NCI-H146 (cell line): ENCODE measurements at regions not wholly inside any gene's neighbourhood (a gene's known extent, or its start where the extent isn't known, plus 50 kb on each side); places are given as distances from the start of the nearest gene placed in this dataset.
"Not testable (repeated sequence)": the region's sequence is repeated elsewhere in the genome, so short reads cannot be mapped to it uniquely, and the experiment has no call there.

Source experiments
- DNase-seq: peaks from one replicate; lab custom pipeline; 2025; lab: John Stamatoyannopoulos, UW

DNA sequence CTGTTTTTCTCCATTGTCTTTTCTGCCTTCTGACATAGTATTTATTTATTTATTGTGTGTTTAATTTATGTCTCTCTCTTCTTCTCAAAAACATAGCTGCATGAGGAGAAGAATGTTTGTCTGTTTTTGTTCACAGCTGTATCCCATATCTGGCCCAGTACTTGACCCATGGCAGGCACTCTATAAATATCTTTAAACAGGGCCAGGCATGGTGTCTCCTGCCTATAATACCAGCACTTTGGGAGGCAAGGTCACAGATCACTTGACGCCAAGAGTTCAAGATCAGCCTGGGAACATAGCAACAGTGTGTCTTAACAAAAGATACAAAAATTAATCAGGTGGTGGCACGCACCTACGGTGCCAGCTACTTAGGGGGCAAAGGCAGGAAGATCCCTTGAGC lies 361.3 kb upstream of the KLHL29 start:
- no peak for DNase-seq

DNA sequence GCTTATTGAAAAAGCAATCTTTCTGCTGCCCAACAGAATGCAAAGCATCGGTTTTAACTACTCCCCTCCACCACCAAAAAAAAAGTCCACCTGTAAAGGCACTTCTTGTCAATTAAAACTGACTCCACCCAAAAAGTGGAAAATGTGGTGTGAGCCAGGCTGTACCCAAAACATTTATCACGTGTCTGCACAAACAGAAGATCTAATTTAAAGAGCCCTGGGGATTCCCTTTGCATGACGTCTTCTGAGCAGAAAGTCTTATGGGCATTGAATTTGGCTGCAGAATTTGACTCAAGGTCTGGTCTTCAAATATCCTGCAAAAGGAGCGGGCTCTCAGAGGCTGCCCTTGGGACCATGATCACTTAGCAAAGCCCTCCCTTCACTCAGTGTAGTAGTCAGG lies 358.3 kb upstream of the KLHL29 start:
- DNase-seq: no peak

DNA sequence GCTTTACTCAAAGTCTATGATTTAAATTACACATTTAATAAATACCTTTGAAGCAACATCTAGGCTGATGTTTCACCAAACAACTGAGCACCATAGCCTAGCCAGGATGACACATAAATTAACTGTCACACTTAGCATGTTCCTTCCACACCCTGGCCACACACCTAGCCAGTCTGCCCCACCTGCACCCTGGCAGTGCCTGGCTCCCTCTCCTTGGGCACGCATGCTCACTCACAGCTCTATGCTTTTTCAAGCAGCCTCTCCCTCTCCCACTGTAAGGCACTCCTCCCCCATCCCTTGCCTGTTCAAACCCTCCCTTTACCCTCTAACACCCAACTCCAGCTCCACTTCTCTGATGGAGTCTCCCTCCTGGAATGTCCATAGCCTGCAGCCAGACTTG lies 357.6 kb upstream of the KLHL29 start:
- DNase-seq: no peak

DNA sequence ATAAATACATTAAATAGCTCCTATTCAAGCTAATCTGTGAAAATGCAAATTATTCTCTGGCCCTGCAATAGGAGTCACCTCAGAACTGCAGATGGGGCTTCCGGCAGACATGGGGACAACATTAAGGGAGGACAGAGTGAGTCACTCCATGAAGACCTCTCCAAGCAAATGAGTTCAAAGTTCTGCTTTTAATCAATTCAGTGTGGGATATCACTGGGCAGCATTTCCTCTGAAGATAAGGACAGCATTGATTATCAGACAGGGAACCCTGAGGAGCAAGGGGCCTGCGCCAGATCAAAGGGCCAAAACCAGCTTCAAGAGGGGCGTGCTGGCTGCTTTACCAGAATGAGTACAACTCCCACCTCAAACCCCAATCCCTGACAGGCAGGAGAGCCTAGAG lies 356.9 kb upstream of the KLHL29 start:
- DNase-seq: no peak

DNA sequence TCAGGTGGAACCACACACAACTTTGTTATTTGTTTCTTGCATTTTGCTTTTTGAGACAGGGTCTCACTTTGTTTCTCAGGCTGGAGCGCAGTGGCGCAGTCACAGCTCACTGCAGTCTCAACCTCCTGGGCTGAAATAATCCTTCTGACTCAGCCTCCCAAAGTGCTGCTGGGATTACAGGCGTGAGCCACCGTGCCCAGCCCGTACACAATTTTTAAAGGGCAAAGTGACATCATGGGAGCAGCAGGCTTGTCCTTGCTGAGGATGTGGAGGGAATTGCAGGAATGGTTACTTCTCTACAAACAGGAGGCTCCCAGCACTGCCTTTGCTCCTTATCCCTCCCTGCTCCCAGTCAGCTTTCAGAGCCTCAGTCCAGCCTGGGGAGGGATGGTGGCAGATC lies 355.9 kb upstream of the KLHL29 start:
- DNase-seq: peak; percentile 55

DNA sequence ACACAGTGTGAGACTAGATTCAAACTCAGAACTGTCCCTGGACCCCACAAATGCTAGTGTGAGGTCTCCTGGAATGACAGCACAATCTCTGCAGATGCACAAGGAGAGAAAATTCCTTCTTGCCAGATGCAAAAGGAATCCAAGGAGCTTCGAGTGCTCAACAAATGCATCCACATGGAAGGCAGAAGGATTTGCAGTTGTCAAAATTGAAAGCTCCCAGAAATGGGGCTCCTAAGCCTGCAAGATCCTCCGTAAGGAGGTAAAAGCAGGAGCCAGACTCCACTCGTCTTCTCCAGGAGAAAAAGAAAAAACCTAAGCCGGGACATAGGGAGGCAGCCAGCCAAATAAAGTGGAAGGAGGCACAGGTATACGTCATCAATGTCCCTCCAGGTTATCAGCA lies 355.0 kb upstream of the KLHL29 start:
- no peak for DNase-seq

DNA sequence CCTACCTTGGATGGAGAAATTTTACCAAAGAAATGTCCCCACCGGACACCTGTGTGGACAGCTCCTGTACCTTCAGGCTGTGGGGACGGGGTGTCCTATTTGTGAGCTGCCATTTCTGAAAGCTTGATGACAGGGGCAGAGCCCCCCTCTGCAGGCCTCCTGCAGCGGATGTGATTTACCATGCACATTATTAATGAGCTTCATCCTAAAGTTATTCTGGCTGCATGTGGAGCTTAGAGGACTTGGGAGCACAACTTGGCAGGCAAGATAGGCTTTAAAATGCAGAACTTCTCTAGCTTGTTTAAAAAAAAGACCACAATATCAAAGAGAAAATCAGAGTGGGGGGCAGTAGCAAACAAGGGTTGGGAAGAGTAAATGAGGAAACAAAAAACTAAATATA lies 350.0 kb upstream of the KLHL29 start:
- DNase-seq: no peak

DNA sequence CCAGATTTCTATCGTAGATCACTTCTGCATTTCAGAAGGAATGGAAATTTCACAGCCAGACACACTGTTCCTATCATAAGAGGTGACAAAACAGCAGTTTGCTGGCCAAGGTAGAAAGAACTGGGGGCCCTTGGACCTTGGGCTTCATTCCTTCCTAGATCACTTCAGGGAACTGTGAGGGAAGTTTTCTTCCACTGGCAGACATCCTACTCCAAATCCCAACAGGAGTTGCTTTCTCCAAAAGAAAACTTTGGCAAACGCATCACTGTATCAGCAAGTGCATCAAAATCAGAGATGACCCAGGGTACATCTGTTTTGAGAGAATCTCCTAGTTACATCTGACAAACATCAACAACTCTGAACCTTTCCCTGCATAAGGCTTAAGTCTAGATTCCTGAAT lies 348.4 kb upstream of the KLHL29 start:
- DNase-seq: no peak

DNA sequence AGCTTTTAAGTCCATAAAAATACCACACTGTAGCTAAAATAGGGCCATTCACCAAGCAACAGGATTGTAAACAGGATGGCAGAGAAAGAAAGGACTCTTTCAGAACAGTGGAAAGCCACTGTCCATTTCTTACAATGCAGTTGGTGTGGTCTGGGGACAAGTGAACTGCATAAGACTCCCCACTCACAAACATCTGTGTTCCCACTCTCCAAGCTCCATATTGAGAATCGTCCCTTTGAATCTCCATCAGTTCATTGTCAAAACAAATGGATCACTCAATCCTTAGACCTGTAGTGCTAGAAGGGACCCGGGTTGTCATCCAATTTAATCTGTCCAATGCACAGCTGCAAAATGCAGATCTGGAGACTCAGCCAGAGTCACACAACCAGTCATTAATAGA lies 347.4 kb upstream of the KLHL29 start:
- DNase-seq: no peak

DNA sequence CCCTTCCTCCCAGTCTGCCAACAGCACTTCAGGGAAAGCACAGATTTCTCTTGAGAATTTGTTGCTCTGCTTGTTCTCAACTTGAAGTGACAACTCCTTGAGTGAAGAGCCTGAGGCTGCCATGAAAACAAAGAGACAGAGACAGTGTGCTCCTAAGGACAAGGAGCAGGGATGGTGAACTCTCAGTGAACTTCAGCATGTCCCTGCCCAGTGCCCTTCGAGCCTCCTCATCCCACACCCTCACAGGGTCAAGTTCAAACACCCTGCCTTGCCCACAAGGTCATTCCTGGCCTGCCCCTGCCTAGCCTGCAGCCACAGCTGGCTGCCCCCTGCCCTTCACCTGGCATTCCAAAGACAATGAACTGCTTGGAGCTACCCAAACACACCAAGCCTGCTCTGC lies 343.5 kb upstream of the KLHL29 start:
- DNase-seq: no peak

DNA sequence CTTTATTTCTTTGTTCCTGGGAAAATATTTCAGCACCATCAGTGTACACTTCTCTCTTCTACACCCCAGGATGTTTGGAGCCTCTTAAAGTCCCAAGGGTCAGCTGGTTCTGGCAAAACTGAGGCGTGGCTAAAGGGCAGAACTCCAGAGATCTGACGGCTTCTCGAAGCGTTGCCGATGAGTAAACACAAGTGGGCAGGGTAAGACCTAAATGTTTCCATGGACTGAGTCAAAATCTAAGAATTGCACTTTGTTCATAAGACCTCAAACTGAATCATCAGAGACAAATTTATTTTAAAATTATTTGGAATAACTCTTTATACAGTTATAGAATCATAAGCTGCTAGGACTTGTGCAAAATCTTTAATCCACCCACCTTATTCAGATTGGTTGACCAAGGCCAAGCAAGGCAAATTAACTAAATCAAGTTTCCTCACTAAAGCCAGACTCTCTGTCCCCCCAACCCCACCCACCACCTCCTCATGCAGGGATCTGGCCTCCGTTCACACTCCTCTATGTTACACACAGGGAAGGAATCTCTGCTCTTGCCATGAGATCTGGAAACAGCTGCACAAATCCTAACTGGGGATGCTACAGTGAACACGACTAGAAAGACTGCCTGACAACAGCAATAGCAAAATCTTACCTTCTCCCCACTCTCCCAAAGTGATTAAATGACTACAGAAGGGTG lies 342.6 kb upstream of the KLHL29 start:
- no peak for DNase-seq

DNA sequence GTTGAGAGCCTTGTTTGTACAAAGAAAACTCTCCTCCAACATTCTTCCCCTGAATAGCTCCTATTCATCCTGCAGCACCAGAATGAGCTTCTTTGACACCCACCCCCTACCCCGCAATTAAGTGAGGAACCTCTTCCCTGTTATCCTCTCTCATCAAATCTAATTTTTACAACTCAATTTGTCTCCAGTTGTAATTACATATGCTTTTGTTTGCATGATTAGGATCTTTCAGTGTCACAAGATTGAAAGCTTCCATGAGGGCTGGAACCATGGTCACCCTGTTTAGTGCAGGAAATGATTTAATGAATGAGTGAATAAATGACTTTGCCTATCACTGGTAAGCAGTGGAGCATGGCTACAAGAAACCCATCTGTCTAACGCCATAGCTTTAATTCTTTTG lies 334.6 kb upstream of the KLHL29 start:
- DNase-seq: no peak

DNA sequence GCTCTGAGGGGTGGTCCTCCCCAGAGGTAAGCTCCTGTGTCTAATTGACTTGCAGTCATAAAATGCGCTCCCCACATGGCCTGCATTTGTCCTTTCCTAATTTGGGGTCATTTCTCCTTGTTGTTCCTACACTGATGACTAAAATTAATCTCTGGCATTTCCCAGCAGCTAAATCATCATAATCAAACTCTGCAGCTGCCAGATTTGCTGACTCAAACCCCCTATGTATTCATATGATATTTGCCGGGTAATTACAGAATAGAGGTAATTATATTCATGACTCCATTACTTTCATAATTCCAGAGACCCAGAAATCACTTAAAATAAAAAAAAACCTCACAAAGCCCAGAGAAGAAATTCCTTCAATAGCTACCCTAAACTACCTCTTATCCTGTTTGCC lies 331.4 kb upstream of the KLHL29 start:
- DNase-seq: no peak

DNA sequence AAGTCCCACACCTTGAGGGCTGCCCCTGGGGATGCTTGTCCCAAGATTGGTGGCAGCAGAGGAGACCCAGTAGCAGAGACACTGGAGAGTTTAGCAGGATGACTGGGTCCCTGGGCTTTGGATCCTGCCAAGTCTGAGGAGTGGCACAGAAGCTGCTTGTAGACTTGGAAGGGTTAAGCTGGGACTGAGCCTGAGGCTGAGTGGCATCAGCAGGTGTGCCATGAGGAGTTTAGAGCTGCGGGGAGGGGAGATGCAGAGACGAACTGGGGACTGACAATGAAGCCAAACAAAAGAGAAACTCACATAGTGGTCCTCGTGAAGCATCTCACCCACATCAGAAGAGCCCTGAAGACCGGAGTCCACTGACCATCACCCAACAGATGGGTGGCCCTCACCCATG lies 329.7 kb upstream of the KLHL29 start:
- DNase-seq: no peak

DNA sequence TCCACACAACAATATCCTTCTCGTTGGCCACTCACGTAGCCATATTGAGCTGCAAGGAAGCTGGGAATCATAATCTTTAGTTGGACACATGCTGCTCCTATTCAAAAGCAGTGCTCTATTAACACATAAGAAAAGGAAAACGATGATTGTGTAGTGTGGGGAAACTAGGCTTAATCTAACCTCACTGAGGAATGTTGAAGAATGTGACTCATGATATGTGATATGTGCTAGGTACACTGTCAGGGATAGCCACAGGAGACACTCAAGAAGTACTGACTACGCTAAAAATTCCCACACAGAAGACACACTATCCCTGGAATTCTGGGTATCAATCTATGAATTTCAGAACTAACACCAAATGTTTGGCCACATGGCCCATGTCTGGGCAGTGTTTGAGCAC lies 328.1 kb upstream of the KLHL29 start:
- not testable (repeated sequence) for DNase-seq

DNA sequence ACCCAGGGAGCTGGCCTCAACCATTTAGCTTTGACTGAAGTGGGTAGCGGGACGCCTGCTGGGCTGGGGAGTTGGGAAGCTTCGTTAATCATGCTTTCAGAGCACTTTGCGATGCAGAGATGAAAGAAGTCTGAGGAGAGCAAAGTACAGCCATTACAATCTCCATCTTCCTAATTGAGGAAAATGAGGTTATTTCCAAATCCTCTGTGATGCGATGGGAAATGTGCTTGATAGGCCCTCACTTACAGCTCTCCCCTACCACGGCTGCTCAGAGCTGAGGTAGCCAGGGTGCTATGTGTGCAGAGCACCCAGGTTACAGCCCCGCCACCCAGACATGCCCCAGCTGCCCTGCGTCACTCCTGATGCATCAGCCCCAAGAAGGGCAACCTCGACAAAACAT lies 326.5 kb upstream of the KLHL29 start:
- DNase-seq: no peak

DNA sequence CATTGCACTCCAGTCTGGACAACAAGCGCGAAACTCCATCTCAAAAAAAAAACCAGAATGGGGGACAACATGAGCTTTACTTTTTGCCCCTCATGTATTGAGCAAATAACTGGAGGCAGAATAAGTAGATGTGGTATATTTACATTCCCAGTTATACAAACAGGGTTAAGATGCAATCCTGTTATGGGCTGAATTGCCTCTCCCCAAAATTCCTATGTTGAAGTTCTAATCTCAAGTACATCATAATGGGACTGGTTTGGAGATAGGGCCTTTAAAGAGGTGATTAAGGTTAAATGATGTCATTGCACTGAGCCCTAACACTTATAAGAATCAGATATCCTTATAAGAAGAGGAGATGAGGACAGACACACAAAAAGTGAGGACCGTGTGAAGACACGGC lies 319.8 kb upstream of the KLHL29 start:
- no peak for DNase-seq

DNA sequence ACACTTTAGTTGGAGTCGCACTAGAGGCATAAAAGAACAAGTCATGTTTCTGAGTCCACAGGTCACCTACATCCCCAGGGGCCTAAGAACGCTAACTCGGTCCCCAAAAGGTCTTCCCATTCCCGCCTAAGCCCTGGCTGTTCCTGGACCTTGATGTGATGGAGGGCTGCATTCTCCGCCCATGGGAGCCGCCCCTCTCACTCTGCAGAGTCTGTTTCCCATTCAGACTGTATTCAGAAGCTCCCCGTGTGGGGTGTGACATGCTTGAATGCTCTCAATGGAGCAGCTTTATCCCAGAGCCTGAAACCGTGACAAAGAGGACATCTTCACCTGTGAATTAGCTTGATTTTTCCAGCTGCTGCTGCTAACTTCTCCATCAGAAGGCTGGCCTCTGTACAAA lies 319.0 kb upstream of the KLHL29 start:
- DNase-seq: peak; percentile 64

DNA sequence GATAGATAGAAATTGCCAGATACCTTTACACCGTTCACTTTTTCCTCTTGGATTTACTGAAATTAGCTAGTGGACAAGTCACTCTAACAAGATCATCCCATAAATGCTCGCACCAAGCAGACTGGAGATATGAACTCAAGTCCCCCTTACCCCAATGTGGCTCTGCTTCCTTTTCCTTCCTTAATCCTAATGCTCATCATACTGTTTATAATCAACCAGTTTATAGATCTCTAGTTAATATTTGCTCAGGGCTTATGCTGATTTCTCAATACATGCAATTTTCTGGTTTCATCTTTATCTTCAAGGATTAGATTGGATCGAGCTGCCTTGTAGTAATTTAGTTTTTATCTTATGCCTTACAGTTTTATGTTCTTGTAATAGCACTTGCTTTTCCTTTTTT lies 318.3 kb upstream of the KLHL29 start:
- DNase-seq: no peak

DNA sequence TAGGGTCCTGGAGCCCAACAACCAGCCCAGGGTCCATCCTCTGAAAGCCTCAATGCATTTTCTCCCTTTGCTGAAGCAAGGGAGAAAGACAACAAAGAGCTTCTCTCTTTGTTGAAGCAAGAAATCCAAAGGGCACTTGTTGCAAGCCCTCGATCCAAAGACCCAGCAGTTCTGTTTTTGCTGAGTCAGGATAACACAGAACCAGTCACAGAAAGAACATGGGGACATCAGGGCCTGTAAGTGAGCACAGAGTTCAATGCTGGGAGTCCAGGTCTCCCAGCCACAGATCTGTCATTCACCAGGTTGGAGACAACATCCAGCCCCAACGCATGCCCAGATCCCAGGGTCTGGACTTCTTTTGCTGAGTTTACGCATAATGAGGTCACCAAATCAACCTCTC lies 315.8 kb upstream of the KLHL29 start:
- no peak for DNase-seq

DNA sequence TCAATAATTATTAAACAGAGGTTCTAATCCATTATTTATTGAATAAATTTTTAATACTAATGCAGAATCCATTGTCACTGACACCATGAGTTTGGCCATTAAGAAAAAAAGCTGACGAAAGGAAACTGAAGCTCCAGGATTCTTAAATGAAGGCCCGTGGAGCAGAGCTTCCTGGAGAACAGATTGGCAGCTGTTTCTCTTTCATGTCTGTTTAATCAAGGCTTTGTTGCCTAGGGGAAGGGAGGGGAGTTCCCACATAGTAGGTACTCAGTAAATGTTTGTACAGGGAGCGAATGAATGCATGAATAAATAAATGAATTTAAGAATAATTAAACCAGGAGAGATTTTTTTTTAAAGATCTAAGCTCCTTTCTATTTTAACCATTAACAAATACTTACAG lies 315.1 kb upstream of the KLHL29 start:
- DNase-seq: peak; percentile 89

DNA sequence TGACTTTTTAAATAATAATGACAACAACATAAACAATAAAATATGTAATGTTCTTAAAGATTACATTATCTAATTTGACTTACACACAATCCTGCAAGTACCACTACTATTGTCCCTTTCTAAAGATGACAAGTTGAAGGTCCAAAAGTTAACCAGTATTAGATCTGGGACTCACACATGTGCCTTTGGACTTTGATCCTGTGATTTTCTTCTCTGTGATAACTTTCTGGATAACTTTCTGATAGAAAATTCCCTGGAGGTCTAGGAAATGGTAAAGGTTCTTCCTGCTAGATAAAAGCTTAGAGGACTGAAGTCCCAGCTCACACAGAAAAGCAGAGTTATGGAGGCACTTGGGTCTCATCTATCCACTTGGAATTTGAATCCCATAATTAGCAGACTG lies 311.9 kb upstream of the KLHL29 start:
- no peak for DNase-seq

DNA sequence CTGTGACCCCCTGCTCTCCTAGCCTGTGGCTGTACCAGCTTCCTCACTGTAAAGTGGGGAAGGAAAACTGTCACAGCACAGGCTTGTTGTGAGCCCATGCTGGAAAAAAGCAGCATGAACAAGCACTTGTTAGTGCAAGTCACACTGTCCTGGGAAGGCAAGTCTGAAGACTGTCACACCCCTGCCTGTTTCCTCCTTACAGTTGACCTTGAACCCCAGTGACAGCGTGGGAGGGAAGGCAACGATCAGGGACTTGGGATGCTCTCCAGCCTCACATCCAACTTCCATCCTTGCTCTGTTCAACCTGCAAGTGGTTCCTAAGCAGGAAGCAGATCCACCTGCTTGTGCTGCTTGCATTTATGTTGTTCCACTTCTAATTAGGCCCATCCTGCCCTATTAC lies 311.3 kb upstream of the KLHL29 start:
- DNase-seq: peak; percentile 46

DNA sequence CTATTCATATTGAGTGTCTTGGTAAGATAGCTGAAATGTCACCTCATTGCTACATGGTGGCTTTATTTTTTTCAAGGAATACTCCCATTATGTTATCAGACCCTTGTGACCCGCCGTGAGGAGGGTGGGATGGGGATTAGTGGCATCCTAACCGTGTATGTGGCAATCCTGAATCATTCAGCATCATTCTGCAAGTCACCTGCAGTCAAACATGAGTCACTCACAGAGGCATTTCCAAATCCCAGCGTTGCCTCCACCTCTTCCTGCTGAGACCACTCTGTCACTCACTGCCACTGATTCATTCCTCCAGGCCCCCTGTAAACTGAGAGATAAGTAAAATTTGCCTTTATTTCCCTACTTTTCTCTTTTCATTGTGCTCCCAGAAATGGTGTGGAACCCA lies 307.4 kb upstream of the KLHL29 start:
- DNase-seq: no peak
